OCI-LY1 (cell line): ENCODE measurements at regions not wholly inside any gene's neighbourhood (a gene's known extent, or its start where the extent isn't known, plus 50 kb on each side); places are given as distances from the start of the nearest gene placed in this dataset.
"Not testable (repeated sequence)": the region's sequence is repeated elsewhere in the genome, so short reads cannot be mapped to it uniquely, and the experiment has no call there.

Experiments used
- CTCF ChIP-seq: fragments of 200-600 bp; sonication (generic), shearing (Covaris generic); IDR thresholded peaks from 2 replicates; pipeline ENCODE4 v1.5.1; 2017; ENCODE audit warnings: mild to moderate bottlenecking, antibody characterized with exemption, low read length, moderate library complexity, mixed read lengths
- EZH2 ChIP-seq: fragments of 200-600 bp; sonication (generic), shearing (Covaris generic); IDR thresholded peaks from 2 replicates; pipeline ENCODE4 v1.8.0; 2017; ENCODE audit warnings: borderline replicate concordance, mixed run types, mild to moderate bottlenecking, antibody characterized with exemption, low read length, moderate library complexity, mixed read lengths

- TF ChIP-seq CTCF, result peak; percentile 47
- not testable (repeated sequence) for TF ChIP-seq EZH2
Observed at GRCh38 chr18:8920856-8921787, 181.4 kb upstream of the NDUFV2 start.
